ENCODE measurements at regions not wholly inside any gene's neighbourhood (a gene's known extent, or its start where the extent isn't known, plus 50 kb on each side); places are given as distances from the start of the nearest gene placed in this dataset.

DNA sequence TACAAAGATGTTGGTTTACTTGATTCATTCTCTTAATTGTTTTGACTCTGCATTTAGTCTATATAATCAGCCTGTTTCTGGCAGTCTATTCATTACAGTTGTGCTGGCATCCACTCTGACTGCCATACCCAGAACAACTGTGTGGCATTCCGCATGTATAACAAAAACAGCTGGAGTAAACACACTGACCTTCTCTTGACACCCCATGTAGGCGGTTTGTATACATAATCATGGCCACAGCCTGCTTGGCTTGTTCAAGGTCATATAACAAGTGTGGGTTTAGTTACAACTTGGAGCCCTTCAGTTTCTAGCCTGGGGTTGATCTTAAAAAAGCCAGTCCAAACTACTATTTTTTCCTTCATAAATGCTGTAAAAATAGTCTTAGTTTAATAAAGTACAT lies 70.9 kb downstream of the MBL2 start:
- no peaks in the 10 kb centered on the region for H3K9me3 ChIP-seq (ENCODE audit: control insufficient read depth, insufficient read depth, low read length)
- no peak overlapping the region for H3K9ac ChIP-seq (ENCODE audit: low read depth, low read length)
- no peak overlapping the region for H3K27ac ChIP-seq (ENCODE audit: low read depth, low read length)
- H3K36me3 ChIP-seq (ENCODE audit: control insufficient read depth, insufficient read depth, low read length), result no peaks in the 10 kb centered on the region
- no peaks in the 10 kb centered on the region for H3K27me3 ChIP-seq (ENCODE audit: control insufficient read depth, insufficient read depth, low read length)
- H3K4me1 ChIP-seq (ENCODE audit: control insufficient read depth, insufficient read depth, low read length), result no peaks in the 10 kb centered on the region; the same call in 1 of the 2 replicates
- no peak overlapping the region for H3K4me3 ChIP-seq (ENCODE audit: low read depth, low read length)

DNA sequence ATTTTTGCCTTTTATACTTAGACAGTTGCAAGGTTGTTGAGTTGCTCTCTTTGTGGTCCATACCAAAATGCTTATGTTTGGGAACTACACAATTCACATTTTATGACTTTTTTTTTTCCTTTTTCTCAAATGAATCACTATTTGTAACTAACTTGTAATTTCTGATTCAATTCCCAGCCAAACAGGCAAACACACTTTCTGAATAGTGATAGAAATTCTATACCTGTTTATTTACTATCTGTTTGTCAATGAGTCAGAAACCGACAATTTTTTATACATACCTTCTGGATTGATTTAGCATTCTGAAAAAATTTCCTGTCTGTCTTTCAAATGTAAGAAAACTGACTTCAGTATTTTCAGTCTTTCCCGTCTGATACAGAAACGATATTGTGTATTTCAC lies 69.1 kb downstream of the MBL2 start:
- Histone ChIP-seq H3K9ac (ENCODE audit: low read depth, low read length) (no peak overlapping the region), H3K27ac (ENCODE audit: low read depth, low read length) (no peak overlapping the region), H3K27me3 (ENCODE audit: control insufficient read depth, insufficient read depth, low read length) (no peaks in the 10 kb centered on the region), H3K4me3 (ENCODE audit: low read depth, low read length) (no peak overlapping the region), H3K9me3 (ENCODE audit: control insufficient read depth, insufficient read depth, low read length) (no peaks in the 10 kb centered on the region), H3K4me1 (ENCODE audit: control insufficient read depth, insufficient read depth, low read length) (no peaks in the 10 kb centered on the region; the same call in 1 of the 2 replicates), H3K36me3 (ENCODE audit: control insufficient read depth, insufficient read depth, low read length) (no peaks in the 10 kb centered on the region)

DNA sequence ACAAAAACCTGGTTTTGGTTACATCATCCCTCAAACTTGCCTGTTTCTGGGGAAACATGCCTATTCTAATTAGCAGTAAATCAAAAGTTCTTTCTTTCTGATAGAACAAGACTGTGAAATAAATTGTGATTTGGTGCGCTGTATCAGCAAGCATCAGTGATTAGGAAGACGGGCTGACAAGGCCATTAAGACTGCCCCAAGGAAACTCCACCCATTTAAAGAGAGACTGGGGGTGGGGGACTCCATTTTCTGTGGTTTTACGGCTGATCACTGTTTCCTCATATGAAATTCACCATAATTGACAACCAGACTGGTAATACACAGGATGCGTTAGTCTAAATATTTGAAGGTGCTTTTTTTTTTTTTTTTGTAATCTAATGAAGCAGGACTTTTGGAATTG lies 68.7 kb downstream of the MBL2 start:
- Histone ChIP-seq H3K27me3 (ENCODE audit: control insufficient read depth, insufficient read depth, low read length) (no peaks in the 10 kb centered on the region), H3K4me1 (ENCODE audit: control insufficient read depth, insufficient read depth, low read length) (no peaks in the 10 kb centered on the region; the same call in 1 of the 2 replicates), H3K9ac (ENCODE audit: low read depth, low read length) (no peak overlapping the region), H3K27ac (ENCODE audit: low read depth, low read length) (no peak overlapping the region), H3K4me3 (ENCODE audit: low read depth, low read length) (no peak overlapping the region), H3K36me3 (ENCODE audit: control insufficient read depth, insufficient read depth, low read length) (no peaks in the 10 kb centered on the region), H3K9me3 (ENCODE audit: control insufficient read depth, insufficient read depth, low read length) (no peaks in the 10 kb centered on the region)

GRCh38 chr10:52706332-52707070 lies 66.1 kb downstream of the MBL2 start:
- no peak overlapping the region for H3K9ac ChIP-seq (ENCODE audit: low read depth, low read length)
- H3K27ac ChIP-seq (ENCODE audit: low read depth, low read length), result no peak overlapping the region
- no peaks in the 10 kb centered on the region for H3K36me3 ChIP-seq (ENCODE audit: control insufficient read depth, insufficient read depth, low read length)
- no peaks in the 10 kb centered on the region for H3K9me3 ChIP-seq (ENCODE audit: control insufficient read depth, insufficient read depth, low read length)
- H3K27me3 ChIP-seq (ENCODE audit: control insufficient read depth, insufficient read depth, low read length), result no peaks in the 10 kb centered on the region
- no peaks in the 10 kb centered on the region; the same call in 1 of the 2 replicates for H3K4me1 ChIP-seq (ENCODE audit: control insufficient read depth, insufficient read depth, low read length)
- no peak overlapping the region for H3K4me3 ChIP-seq (ENCODE audit: low read depth, low read length)

All from HUES48 (cell line).